Activated CD4-positive, alpha-beta T cell treated with anti-CD3 and anti-CD28 coated beads for 48 hours (primary cell): ENCODE measurements at regions not wholly inside any gene's neighbourhood (a gene's known extent, or its start where the extent isn't known, plus 50 kb on each side); places are given as distances from the start of the nearest gene placed in this dataset.

Source experiments
- DNase-seq: peaks from one replicate; pipeline ENCODE4 v3.0.0-alpha.2; 2020

DNA sequence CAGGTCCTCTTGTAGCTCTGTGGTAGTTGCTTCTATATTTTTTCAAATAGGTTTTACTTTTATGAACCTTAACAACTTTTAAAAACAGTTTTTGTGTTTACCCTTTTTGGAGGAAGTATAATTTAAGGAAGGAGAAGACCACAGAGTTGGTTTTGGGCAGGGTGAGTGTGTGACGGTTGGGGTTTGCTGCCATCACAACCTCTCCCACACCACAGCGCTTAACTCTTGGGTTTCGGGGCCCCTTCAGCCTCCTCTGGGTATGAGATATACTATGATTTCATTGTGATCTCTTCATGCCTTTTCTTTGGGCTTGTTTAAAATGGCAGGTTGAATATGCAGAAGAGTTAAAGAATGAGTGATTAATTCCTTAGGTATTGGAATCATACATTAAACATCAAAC, 228.7 kb upstream of the CRY1 start:
- DNase-seq: peak; percentile 70

DNA sequence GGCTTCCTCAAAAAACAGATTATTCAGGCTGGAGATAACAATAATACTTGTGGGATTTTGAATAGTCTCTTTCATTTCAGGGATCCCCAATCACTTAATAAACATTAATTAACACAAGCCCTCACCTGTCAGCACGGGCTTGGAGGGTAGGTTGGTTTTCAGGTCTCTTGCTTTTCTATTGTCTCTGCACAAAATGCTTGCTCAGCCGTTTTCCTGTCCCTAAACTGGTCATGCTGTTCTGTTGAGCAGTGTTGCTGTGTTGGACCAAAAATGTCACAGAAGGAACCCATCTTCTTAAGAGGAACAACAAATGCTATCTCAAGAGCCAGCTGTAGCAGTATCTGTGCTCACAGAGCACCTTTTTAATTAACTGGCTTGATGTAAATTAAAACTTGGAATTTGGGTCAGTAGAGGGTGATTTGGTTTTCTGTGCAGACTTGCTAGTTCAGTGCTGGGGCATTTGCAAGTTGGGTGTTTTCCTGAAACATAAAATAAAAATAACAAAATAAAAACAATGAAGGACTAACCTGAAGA, 231.8 kb upstream of the CRY1 start:
- DNase-seq: no peak

DNA sequence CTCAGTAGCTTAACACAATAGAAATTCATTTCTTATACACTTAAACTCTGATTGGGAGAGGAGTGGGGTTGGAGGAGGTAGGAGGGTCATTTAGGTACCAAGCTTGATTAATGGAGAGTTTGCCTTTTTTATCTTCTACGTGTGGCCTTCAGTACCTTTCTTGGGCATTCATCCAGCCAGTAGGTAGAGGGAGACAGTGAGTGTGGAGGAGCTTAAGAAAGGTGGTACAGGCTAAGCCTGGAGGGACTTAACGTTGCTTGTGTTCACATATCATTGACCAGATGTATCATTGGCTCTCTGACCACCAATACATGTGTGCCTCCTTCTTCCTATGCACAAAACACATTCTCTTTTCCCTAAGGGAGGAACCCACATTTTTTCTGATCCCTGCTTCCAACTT, 232.9 kb upstream of the CRY1 start:
- DNase-seq: no peak

DNA sequence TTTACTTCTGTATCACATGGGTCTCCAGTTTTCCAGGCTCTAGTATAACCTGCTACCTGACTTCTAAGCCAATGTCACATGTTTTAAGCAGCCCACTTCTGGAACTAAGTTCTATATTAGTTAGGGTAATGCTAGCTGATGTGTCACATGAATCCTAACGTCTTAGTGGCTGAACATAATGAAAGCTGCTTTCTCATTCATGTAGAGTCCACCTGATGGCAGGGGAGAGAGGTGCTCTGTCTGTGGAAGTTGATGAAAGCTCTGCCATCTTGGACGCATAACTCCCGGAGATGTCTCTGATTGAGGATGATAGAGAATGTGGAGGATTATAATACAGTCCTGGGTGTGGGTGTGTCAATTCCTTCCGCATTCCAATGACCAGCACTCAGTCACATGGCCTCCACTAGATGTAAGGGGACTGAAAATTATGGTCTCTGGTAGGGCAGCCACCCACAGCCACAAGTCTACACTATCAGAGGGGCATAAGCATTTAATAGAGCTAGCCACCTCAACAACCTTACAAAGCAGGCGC, 234.4 kb upstream of the CRY1 start:
- DNase-seq: no peak

DNA sequence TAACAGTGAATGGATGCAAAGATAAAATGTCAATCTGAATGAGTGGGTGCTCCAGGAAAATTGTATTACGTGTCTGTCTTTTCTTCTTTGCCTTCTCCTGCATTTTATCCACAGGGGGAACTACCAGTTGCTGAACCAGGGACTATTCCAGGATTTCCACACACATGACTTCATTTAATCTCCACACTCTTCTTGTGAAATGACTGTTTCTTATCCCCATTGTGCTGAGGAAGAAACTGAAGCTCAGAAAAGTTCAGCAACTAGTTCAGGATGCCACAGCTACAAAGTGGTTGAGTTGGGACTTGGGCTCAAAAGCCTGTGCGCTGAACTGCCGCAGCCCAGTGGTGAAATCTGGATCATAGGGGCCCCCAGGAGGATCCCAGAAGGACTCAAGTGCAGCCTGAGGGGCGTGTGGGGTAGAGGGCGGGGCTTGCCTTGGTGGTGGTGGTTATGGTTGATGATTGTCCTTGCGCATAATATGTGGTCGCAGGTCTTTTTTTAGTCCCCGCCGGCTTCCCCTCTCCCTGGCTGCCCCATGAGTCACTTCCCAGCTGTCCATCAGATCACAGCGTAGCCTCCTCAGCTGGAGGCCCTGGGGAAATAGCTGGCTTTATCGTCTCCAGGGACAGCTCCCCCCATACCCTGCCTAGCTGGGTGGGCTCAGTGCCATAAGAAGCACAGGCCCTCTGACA, 235.2 kb upstream of the CRY1 start:
- DNase-seq: peak; percentile 28

DNA sequence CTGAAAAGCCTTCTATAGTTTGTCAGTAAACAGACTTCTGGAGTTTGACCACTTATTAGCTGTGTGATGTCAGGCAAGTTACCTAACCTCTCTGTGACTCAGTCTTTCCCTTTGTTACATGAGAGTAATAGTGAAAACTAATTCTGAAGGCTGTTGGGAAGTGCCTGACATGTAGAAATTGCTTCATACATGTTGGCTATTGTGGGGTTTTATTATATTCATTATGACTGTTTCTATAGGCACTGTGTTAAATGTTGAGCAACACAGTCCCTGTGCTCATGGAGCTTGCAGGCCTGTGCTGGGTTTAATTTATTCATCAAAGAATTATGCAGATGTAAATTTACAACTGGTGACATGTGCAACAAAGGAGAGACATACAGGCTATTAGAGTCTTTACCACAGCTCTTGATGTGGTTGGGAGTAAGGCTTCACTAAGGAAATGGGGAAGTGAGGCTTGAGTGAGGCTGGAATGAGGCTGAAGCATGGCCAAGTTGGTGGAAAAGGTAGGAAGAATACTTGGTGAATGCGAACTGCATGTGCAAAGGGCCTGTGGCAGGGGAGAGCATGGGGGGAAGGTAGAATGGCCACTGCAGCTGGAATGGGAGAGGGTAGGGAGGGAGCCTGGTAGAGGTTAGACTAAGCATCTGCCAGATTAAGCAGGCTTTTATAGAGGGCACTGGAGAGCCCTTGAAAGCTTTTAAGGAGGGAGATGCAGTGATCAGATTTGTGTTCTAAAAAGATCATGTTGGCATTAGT, 236.4 kb upstream of the CRY1 start:
- DNase-seq: no peak

DNA sequence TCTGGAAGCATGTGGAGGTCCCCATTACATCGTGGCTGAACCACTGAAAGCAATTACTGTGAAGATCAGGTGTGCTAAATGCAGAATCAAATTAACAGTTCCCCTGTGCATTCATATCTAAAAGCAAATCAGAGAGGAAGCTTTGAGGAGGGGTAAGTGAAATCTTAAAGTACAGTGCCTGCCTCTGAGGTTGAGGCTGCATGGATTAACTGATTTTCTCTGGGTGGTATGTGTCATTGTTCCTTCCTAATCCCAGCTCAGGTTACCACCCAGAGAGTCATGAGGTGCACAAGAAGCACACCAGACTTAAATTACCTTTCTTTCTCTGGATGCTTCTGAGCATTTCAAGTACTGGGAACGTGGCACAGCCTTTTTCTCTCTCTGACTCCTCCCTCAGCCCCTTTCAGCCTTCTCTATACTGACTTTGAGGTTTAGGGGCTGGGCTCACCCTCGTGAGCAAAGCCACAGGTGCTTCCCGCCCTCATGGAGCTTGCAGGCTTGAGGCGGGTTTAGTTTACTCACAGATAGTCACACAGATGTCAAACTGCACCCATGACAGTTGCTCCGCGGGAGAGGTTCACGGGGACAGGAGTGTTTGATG, 237.6 kb upstream of the CRY1 start:
- DNase-seq: peak; percentile 47

DNA sequence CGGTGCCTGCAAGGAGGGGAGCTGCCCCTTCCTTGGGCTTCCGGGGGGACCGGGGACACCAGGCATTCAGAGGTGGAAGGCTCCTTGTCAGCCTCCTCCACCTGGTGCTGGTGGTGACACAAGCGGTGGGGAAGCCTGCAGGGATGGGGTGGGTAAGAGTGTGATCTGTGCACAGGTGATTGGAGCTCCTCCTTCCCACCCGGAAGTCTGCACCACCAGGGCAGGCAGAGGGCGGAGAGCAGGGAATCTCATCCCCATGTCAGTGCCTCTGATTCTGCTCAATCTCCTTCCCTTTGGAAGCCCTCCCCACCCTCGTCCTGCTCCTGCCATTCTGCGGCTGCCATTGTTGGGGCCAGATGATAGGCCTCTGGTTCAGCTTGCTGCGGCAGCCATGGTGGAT, 238.1 kb upstream of the CRY1 start:
- no peak for DNase-seq

DNA sequence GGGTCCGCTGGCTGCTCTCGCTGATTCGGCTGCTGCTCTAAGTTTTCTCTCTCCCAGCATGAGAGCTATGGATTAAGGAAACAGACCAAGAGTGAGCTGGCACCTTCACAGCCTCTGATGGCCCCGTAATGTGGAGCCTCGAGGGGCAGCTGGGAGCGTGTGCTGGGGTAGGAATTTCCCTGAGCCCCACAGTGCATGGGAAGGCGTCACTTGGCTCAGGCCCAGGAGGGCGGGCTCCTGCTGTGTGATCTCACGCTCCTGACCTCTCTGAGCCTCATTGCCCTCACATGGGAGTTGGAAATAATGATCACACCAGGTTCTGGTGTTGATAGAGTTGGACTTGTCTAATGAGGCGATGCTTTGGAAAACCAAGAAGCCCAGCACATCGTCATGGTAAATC, 238.6 kb upstream of the CRY1 start:
- DNase-seq: no peak

DNA sequence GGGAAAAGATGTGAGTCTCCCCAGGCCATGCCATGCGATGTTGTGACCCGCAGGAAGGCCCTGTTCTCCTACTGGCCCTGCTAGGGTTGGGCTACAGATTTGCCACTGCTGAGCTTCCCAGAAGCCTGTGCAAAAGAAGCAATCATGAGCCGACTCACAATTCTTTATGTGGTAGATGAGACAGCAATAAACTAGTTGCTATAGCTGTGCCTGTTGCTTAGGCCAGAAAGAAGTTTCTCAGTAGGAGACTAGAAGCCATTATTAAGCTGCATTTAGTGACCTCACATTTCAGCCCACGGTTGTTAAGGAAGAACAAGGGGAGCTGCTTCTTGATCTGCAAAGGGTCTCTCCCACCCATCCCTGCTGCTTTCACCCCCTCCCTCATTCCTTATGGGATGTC, 239.4 kb upstream of the CRY1 start:
- DNase-seq: no peak

DNA sequence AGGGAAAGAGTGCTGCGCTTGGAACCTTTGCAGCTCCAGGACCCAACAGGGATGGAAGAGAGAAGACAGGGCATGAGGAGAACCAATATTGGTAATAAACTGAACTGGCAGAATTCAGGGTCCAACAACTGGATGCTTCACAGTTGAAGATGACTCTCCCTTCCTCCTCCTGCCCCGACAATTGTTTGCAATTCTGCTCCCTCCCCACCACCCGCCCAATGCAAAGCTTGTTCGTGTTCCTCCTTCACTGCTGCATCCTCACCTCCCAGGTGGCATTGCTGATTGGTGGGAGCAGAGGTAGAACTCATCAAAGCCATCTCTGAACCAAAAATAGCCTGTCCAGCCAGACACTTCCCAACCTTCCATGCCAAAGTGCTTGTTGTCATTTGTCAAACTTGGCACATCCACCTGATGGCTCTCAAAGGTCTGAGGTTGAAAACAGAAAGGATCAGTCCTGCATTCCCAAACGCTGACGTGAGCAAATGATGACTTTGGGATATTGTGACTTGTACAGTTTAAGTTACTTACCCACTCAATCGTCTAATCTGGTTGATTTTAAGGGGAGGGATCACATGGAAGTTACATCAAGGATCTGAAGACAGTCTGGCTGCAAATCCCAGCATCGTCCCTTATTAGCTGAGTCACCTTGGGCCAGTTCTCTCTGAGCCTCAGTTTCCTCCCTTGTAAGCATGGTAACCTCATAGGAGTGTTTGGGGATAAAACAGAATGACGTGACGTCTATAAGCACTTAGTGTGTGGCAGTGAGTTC, 242.6 kb upstream of the CRY1 start:
- DNase-seq: no peak

DNA sequence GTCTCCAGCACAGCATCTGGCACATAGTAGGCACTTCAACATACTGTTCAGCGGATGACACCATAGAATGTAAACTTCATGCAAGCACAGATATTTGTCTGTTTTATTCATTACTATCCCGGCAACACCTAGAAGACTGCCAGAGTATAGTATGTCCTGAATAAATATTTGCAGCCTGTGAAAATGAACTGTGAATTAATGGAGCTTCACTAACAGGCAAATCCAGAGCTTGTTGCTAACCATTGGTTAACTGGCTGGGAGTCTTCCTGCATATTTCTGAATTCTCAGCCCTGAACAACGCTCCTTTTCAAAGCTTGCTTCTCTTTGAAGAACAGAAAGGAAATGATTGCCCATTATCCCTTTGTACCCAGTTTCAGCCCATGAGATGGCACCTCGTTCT, 243.3 kb upstream of the CRY1 start:
- DNase-seq: no peak

DNA sequence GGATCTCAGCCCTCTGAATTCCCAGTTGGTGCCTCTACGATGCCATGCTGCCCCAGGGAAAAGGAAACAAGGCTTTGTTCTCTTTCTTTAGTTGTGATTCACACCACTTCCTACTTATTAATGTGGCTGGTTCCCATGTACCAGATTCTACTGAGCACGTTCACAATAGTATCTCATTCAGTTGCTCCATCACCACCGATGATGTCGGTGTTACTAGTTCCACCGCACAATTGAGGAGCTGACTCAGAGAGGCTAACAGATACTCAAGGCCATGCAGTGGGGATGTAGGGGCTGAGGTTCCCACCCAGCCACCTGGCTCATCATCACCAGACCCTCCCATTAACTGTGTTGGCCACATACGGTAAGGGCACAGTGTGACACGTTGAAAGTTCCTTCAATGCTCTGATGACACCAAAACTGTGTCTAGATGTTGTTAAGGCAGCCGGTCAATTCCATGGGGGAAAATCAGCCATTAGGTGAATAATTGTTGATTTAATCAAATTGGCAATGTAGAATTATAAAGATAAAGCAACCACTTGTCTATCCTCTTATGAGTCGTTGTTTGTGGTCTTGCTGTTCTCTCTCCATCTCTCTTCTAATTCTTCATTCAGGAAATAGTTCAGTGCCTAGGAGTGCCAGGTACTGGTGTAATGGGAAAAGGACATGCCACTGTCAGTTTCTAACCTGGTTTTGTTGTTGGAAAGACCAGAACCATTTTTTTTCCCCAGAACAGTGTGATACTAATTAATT, 244.2 kb upstream of the CRY1 start:
- DNase-seq: peak; percentile 54

DNA sequence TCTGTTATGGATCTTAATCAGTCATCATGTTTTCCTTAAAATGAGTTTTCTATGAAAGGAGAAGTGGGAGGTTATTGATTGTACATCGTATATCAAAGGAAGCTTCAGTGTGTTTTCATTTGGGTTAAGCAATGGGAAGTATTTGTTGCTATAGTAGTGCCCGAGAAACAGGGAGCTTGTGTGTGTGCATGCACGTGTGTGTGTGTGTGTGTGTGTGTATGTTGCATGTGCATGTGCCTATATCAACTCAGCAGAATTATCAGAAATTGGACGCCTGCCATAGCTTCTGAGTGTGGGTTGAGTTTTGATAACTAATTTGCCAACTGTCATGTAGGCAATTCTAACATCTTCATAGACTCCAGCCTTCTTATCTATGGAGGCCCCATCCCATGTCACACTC, 246.1 kb upstream of the CRY1 start:
- no peak for DNase-seq

DNA sequence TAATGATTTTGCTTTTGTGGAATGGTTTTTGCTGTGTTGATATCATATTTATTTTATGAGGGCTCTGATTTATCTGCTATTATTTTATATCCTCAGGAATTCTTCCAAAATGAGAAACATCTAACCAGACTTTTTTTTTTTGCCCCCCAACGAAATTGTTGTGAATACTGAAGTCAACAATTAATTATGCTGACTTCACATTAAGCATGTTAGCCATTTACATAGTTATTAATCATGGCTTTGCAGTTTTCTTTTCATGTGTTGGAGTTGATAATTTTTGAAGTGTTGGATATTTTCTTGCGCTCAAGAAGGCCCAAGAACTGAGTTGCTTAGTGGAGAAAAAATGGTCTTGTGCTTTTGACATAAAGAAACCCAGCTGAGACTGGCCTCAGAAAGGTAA, 246.6 kb upstream of the CRY1 start:
- DNase-seq: no peak

DNA sequence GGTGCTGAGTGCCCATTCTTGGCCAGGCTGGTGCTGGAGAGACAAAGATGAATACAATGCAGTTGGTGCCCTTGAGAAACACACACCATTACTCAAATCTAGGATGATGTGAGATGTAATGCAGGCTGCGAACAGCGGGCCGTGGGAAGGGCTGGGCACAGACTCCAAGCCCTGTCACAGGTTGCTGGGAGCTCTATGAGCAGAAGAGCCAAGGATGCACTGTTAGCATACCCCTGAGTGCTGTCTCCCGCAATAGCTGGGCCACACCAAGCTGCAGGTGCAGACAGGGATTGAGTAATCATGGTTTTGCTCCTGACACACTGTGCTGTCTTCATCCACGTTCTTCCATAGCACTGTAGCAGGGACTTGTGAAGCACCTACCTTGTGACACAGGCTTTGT, 247.5 kb upstream of the CRY1 start:
- no peak for DNase-seq

DNA sequence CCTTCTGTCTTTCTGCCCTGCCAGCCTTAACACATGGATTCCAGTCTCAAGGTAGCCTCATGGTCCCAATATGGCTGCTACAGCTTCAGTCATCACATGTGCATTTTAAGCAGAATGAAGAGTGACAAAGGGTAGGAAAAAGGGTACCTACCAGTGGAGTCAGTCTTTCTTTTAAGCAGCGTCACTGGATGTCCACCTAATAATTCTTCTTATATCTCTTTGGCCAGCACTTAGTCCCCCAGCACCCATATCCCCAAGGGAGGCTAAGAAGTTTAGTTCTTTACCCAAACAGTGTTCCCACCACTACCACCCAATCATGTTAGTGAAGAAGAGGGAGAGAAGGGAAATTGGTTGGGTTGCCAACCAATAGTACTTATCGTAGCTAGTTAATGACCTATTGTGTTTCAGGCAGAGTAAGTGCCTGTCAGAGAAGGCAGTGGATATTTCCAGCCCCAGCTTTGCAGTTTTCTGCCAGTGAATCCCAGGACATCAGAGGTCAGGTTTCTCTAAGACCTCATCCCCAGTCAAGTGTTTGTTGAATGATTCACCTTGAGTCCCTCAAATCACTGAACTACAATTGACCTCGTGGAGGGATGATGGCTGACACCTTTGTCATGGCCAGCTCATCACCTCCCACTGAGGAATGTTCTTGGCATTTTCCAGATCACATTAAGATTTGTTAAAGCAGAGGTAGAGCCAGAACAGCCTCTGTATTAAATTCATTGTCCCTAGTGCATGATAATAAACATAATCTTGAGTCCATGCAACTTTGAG, 250.9 kb upstream of the CRY1 start:
- no peak for DNase-seq

DNA sequence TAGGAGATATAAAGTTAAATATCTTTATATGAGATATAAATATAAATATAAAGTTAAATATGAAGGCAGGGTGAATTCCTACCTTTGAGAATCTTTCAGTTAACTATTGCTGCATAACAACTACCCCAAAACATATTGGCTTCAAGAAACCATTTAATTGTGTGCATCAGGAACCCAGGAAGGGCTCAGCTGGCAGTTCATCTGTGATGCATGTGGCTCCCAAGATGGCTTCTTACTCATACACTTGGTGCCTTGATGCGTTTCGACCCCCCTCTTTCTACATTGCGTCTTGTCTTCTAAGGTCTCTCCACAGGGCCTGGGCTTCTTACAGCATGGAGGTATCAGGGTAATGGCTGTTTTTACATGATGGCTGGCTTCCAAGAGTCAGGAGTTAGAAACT, 253.9 kb upstream of the CRY1 start:
- no peak for DNase-seq

DNA sequence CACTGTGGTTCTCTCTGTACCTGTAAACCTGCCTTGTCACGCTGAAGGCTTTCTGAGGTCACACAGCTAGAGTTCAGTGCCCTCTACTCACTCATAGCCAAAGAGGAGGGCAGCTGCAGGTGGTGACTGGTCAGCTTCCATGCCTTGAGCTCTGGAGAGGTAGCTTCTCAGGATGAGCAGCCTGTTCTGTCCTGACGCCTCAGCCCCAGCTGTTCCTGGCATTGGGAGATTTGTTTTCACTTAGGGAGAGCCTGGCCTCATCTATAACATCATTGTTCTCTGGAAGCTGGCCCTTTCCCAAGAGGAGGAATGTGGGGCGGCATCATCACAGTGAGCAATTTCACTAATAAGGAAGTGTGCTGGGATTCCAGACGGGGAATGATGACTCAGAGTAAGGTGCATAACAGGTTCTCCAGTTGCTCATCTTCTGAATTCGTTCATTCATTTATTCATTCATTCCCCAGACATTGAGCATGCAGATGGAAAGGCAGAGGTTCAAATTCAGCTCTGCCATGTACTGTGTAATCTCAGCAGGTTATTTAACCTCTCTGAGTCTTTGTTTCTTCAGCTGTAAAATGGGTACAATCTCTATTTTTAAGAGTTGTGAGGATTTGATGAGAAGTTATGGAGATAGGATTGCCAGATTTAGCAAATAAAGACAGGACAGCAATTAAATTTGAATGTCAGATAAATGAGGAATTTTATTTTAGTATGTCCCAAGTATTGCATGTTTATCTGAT, 255.8 kb upstream of the CRY1 start:
- no peak for DNase-seq

DNA sequence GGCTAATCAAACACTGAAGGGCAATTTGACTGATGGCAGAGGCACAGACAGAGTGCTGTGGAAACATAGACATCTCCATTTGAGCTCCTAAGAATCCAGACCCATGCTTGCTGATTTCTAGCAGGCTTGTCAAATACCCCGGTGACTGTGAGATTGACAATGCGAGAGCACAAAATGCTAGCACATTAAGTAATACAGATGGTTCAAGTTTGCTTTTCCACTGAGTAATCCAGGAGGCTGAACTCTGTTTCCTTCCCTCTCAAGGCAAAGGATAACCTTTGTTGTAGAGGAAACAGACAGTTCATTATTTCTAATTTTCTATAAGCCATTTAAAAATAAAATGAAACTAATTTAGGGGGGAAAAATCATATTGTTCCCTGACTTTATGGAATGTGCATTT, 256.5 kb upstream of the CRY1 start:
- no peak for DNase-seq

DNA sequence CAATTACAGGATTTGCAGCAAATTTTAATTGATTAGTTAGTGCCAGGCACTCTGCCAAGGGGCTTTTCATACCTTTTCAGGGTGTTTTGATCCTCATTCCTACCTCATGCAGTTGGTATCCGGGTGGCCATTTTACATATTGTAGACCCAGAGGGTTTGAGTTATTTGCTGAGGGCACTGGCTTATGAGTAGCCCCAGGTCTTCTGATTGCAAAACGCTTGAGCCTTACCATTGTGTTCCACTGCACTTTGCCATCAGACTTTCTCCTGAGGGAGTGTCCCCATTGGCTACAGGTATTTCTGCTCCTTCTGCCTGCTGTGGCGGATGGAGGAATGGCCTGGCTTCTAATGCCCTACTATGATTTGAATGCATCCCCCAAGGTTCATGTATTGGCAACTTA, 257.8 kb upstream of the CRY1 start:
- DNase-seq: no peak
